Trophoblast cell (in vitro differentiated cells and primary cell): ENCODE measurements at regions not wholly inside any gene's neighbourhood (a gene's known extent, or its start where the extent isn't known, plus 50 kb on each side); places are given as distances from the start of the nearest gene placed in this dataset.

Source experiments
- DNase-seq, 2 donors: peaks; one replicate each; pipeline ENCODE4 v3.0.0-alpha.2; 2016
- H2AFZ ChIP-seq: 2 replicates; pipeline ENCODE4 v1.6.1; 2013; ENCODE audit warnings: low read length, moderate library complexity, mild to moderate bottlenecking; ENCODE audit not compliant: insufficient read depth, poor library complexity
- H2AK5ac ChIP-seq: 2 replicates; pipeline ENCODE4 v1.6.1; 2013; ENCODE audit warnings: mild to moderate bottlenecking, low read length
- H2BK120ac ChIP-seq: 2 replicates; pipeline ENCODE4 v1.6.1; 2013; ENCODE audit warnings: low read length, mild to moderate bottlenecking, moderate library complexity; ENCODE audit not compliant: insufficient read depth, poor library complexity
- H2BK12ac ChIP-seq: 2 replicates; pipeline ENCODE4 v1.6.1; 2013; ENCODE audit warnings: mild to moderate bottlenecking, low read length, moderate library complexity
- H2BK5ac ChIP-seq: 2 replicates; pipeline ENCODE4 v1.6.1; 2013; ENCODE audit warnings: low read length, low read depth, moderate library complexity, mild to moderate bottlenecking; ENCODE audit not compliant: poor library complexity
- H3K14ac ChIP-seq: 2 replicates; pipeline ENCODE4 v1.6.1; 2013; ENCODE audit warnings: mild to moderate bottlenecking, low read length
- H3K18ac ChIP-seq: 2 replicates; pipeline ENCODE4 v1.6.1; 2013; ENCODE audit warnings: mild to moderate bottlenecking, low read length
- H3K23ac ChIP-seq: 2 replicates; pipeline ENCODE4 v1.6.1; 2013; ENCODE audit warnings: low read length
- H3K27ac ChIP-seq: 2 replicates; pipeline ENCODE4 v1.5.1; 2013; ENCODE audit warnings: low read depth, mild to moderate bottlenecking, inconsistent platforms, low read length, moderate library complexity
- H3K27me3 ChIP-seq: 2 replicates; pipeline ENCODE4 v1.6.1; 2013; ENCODE audit warnings: inconsistent platforms, mild to moderate bottlenecking, low read length, moderate library complexity; ENCODE audit not compliant: insufficient read depth
- H3K36me3 ChIP-seq, 2 experiments: 1 replicate in 1 of 2; 2 replicates in 1 of 2; pipeline ENCODE4 v1.6.1; 2013; ENCODE audit warnings: low read length in 2 of 2, mild to moderate bottlenecking in 2 of 2, moderate library complexity in 1 of 2; ENCODE audit not compliant: insufficient read depth in 2 of 2, control insufficient read depth in 1 of 2
- H3K4ac ChIP-seq: 2 replicates; pipeline ENCODE4 v1.6.1; 2013; ENCODE audit warnings: low read depth, mild to moderate bottlenecking, low read length, moderate library complexity
- H3K4me1 ChIP-seq, 2 experiments: 1 replicate in 1 of 2; 2 replicates in 1 of 2; pipeline ENCODE4 v1.6.1; 2013; ENCODE audit warnings: low read length in 2 of 2, mild to moderate bottlenecking in 2 of 2, moderate library complexity in 1 of 2; ENCODE audit not compliant: insufficient read depth in 2 of 2, control insufficient read depth in 1 of 2
- H3K4me2 ChIP-seq: 2 replicates; pipeline ENCODE4 v1.6.1; 2013; ENCODE audit warnings: inconsistent platforms, mild to moderate bottlenecking, low read length, moderate library complexity
- H3K4me3 ChIP-seq: 2 replicates; pipeline ENCODE4 v1.5.1; 2013; ENCODE audit warnings: mild to moderate bottlenecking, low read depth, low read length, inconsistent platforms
- H3K79me1 ChIP-seq: one replicate; pipeline ENCODE4 v1.6.1; 2013; ENCODE audit warnings: low read length
- H3K79me2 ChIP-seq: 2 replicates; pipeline ENCODE4 v1.6.1; 2013; ENCODE audit warnings: low read length, mild to moderate bottlenecking; ENCODE audit not compliant: control insufficient read depth, insufficient read depth, poor library complexity
- H3K9ac ChIP-seq: 2 replicates; pipeline ENCODE4 v1.6.1; 2013; ENCODE audit warnings: mild to moderate bottlenecking, low read length
- H3K9me3 ChIP-seq: 2 replicates; pipeline ENCODE4 v1.6.1; 2013; ENCODE audit warnings: low read depth, mild to moderate bottlenecking, control low read depth, inconsistent platforms, low read length; ENCODE audit not compliant: insufficient read depth
- H4K12ac ChIP-seq: 2 replicates; pipeline ENCODE4 v1.6.1; 2013; ENCODE audit warnings: low read depth, mild to moderate bottlenecking, low read length, moderate library complexity
- H4K8ac ChIP-seq: 2 replicates; pipeline ENCODE4 v1.6.1; 2013; ENCODE audit warnings: low read depth, mild to moderate bottlenecking, low read length, moderate library complexity
- H4K91ac ChIP-seq: one replicate; pipeline ENCODE4 v1.6.1; 2013; ENCODE audit warnings: low read depth, mild to moderate bottlenecking, low read length, moderate library complexity
- WGBS: extraction: QIAGEN DNeasy Blood & Tissue Kit; methylation state at CpG from one replicate; pipeline ENCODE4 v1.1.7; 2013; ENCODE audit warnings: missing lambda C conversion rate; ENCODE audit not compliant: insufficient read length, insufficient coverage; ENCODE audit errors: extremely low coverage; 5-methylcytosine and 5-hydroxymethylcytosine counted together

DNA sequence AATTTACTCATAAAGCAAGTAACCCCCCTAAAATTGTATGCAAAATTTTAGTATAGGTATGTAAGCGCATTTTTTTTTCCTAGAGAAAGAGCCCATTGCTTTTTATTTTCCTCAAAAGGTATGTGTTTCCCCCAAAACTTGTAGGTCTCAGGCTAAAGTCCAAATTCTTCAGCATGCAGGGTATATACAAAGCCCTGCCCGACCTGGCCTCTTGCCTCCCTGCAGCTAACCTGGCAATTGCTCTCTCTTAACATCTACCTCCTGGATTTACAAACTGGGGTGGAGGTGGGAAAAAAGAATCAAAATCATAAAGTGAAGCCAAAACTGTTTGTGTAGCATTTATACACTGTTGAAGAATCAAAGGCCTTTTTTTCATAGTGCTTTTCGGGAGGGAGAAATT, 107.8 kb downstream of the KCNRG start:
- Histone ChIP-seq H3K4me1 (peaks cover 11 to 19% of the 10 kb centered on the region in 2 experiments), H3K79me1 (peaks cover 16% of the 10 kb centered on the region), H3K9ac (no peak overlapping the region), H4K8ac (no peak overlapping the region), H2BK5ac (no peak overlapping the region), H3K4ac (no peak overlapping the region), H3K27ac (no peak overlapping the region), H3K9me3 (no peaks in the 10 kb centered on the region), H3K79me2 (peaks cover 11% of the 10 kb centered on the region), H2BK120ac (no peak overlapping the region), H4K12ac (no peak overlapping the region), H3K4me3 (no peak overlapping the region), H3K23ac (no peak overlapping the region), H4K91ac (no peak overlapping the region), H2BK12ac (no peak overlapping the region), H3K14ac (no peak overlapping the region), H3K27me3 (peaks cover 29% of the 10 kb centered on the region), H3K18ac (no peak overlapping the region), H3K36me3 (no peaks in the 10 kb centered on the region), H2AK5ac (no peak overlapping the region), H2AFZ (no peak overlapping the region), H3K4me2 (no peak overlapping the region)
- WGBS = no CpG with 5 or more reads among the region's 3 CpGs
- no peak for DNase-seq

DNA sequence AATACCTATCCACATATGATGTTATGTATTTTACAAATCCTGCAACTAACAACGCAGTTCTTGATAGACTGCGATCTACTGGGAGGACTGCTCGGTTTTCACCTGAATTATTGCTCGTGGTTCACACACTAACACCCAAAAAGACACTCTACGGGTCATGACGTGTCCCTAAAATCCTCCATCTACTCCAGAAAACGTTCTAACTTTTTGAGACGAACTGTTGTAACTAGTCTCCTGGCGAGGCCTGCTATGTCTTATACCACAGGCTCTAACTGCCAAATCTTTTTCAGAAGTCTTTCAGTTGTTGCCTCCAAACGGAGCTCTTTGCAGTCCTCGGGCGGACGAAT, 108.2 kb downstream of the KCNRG start:
- Histone ChIP-seq H2BK120ac (peak overlapping the region; percentile 84), H3K23ac (no peak overlapping the region), H3K14ac (peak overlapping the region; percentile 77), H2BK5ac (no peak overlapping the region), H3K4me2 (peak overlapping the region; percentile 94), H4K8ac (peak overlapping the region; percentile 92), H3K4ac (no peak overlapping the region), H2AFZ (peak overlapping the region; percentile 86), H3K4me3 (peak overlapping the region; percentile 98), H2BK12ac (no peak overlapping the region), H4K91ac (no peak overlapping the region), H3K36me3 (no peaks in the 10 kb centered on the region), H3K79me2 (peaks cover 11% of the 10 kb centered on the region), H3K9ac (peak overlapping the region; percentile 52), H4K12ac (peak overlapping the region; percentile 70), H3K27me3 (peaks cover 33% of the 10 kb centered on the region), H2AK5ac (no peak overlapping the region), H3K79me1 (peaks cover 16% of the 10 kb centered on the region), H3K27ac (no peak overlapping the region), H3K18ac (no peak overlapping the region), H3K9me3 (no peaks in the 10 kb centered on the region), H3K4me1 (peaks cover 12 to 19% of the 10 kb centered on the region in 2 experiments)
- no peak for DNase-seq
- no CpG with 5 or more reads among the region's 13 CpGs for WGBS

DNA sequence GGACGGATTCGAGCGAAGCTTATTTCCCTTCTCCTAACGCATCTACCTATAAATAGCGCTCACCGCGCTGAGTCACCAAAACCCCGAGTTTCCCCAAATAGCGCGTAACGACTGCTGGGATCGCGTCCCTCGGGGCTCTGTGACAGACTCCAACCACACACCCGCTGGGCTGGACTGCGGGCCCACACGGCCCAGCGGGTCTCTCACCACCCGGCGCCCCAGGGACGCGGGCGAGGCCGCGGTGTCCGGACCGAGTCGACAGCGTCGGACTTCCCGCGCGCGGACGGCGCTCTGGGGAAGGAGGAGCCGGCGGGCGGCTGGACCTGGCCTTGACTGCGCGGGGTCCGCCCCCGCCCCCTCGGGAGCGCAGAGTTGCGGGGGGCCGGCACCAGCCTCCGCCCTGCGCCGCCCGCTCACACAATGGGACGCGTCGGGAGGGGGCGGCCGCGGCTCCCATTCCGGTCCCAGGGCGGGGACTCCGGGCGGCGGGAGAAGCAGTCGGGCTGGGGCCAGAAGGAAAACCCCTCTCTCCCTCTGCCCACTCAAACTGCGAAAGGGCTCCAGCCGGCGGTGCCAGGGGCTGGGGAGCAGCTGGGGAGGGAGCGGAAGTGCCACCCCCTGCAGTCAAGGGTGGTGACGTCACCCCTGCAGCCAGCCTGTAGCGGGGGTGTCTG, 108.8 kb downstream of the KCNRG start:
- H3K9me3 ChIP-seq = no peaks in the 10 kb centered on the region
- H3K4ac ChIP-seq = peak overlapping the region; percentile 70
- H2BK5ac ChIP-seq = peak overlapping the region; percentile 86
- H3K79me2 ChIP-seq = peaks cover 11% of the 10 kb centered on the region
- H3K27ac ChIP-seq = peak overlapping the region; percentile 56
- H2BK120ac ChIP-seq = peak overlapping the region; percentile 84
- H4K91ac ChIP-seq = peak overlapping the region; percentile 89
- no peak overlapping the region for H2BK12ac ChIP-seq
- WGBS = no CpG with 5 or more reads among the region's 69 CpGs
- peak overlapping the region; percentile 70 for H4K12ac ChIP-seq
- H3K79me1 ChIP-seq = peaks cover 16% of the 10 kb centered on the region
- peaks cover 38% of the 10 kb centered on the region for H3K27me3 ChIP-seq
- peak overlapping the region; percentile 98 for H3K4me3 ChIP-seq
- H3K23ac ChIP-seq = no peak overlapping the region
- H3K18ac ChIP-seq = peak overlapping the region; percentile 48
- peak overlapping the region; percentile 92 for H4K8ac ChIP-seq
- peak overlapping the region; percentile 86 for H2AFZ ChIP-seq
- H3K9ac ChIP-seq = peak overlapping the region; percentile 50
- H3K36me3 ChIP-seq = no peaks in the 10 kb centered on the region
- DNase-seq = peak; percentile 79 to 80
- peak overlapping the region; percentile 77 for H3K14ac ChIP-seq
- peak overlapping the region; percentile 19 for H2AK5ac ChIP-seq
- H3K4me1 ChIP-seq = peaks cover 12 to 19% of the 10 kb centered on the region in 2 experiments
- peak overlapping the region; percentile 94 for H3K4me2 ChIP-seq

DNA sequence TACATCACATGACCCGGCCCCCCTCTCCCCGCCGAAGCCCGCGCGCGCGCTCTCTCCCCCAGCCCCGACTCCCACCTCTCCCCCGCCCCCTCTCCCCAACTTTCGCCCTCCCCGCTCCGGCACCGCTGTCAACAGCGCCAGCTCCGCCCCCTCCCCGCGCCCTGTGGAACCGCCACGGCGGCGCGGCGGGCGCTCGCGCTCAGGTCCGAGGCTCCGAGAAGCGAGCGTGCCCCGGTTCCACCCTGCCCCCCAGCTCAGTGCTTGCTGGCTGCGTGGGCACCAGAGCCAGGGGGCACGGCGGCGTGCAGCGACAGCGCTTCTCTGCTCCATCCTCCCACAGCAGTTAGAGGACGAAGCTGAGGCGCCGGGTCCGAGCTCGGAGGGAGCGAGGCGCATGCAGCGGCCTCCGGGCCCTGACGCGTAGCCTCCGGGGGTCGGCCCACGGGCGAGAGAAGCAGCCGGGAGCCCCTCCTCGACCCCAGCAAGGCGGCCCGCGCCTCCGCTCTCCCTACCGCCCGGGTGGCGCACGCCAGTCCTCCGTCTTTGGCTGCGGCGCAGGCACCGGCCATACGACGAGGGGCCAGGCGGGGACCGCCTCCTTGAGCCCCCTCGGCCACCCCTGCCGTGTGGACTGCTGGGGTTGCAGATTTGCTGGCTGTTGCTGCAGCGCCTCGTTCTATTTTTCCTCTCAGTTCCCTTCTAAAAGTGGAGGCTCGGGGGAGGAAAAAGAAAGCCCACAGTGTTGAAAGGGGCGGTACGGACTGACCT, 109.5 kb downstream of the KCNRG start:
- H3K27me3 ChIP-seq = peaks cover 45% of the 10 kb centered on the region
- H4K12ac ChIP-seq = peak overlapping the region; percentile 79
- peaks cover 12 to 20% of the 10 kb centered on the region in 2 experiments for H3K4me1 ChIP-seq
- peak overlapping the region; percentile 21 for H2BK5ac ChIP-seq
- H3K4ac ChIP-seq = peak overlapping the region; percentile 70
- peak; percentile 32 to 57 for DNase-seq
- H3K27ac ChIP-seq = peak overlapping the region; percentile 29
- WGBS = no CpG with 5 or more reads among the region's 78 CpGs
- H4K8ac ChIP-seq = peak overlapping the region; percentile 72
- H3K4me3 ChIP-seq = peak overlapping the region; percentile 98
- H3K23ac ChIP-seq = peak overlapping the region; percentile 55
- H2AK5ac ChIP-seq = peak overlapping the region; percentile 9
- peaks cover 11% of the 10 kb centered on the region for H3K79me2 ChIP-seq
- H2BK12ac ChIP-seq = peak overlapping the region; percentile 37
- H3K9me3 ChIP-seq = peaks cover 2% of the 10 kb centered on the region
- peak overlapping the region; percentile 87 for H3K14ac ChIP-seq
- H3K79me1 ChIP-seq = peaks cover 16% of the 10 kb centered on the region
- peak overlapping the region; percentile 94 for H3K4me2 ChIP-seq
- H2BK120ac ChIP-seq = peak overlapping the region; percentile 79
- H2AFZ ChIP-seq = peak overlapping the region; percentile 93
- peak overlapping the region; percentile 90 for H4K91ac ChIP-seq
- H3K9ac ChIP-seq = peak overlapping the region; percentile 79
- peak overlapping the region; percentile 80 for H3K18ac ChIP-seq
- H3K36me3 ChIP-seq = no peaks in the 10 kb centered on the region
